Sigmoid colon (tissue), 6 donors: ENCODE measurements at regions not wholly inside any gene's neighbourhood (a gene's known extent, or its start where the extent isn't known, plus 50 kb on each side); places are given as distances from the start of the nearest gene placed in this dataset.

ENCODE experiments used
- DNase-seq: peaks from one replicate; pipeline ENCODE4 v3.0.0-alpha.2; 2019
- H3K27ac ChIP-seq, 4 donors: fragments of 200-600 bp; sonication (generic); one replicate each; pipeline ENCODE4 v1.5.1; 2016 to 2019; ENCODE audit warnings: mild to moderate bottlenecking in 1 of 4
- H3K27me3 ChIP-seq, 3 donors: fragments of 200-600 bp; sonication (generic); one replicate each; pipeline ENCODE4 v1.5.1; 2019; ENCODE audit warnings: mild to moderate bottlenecking in 1 of 3
- H3K36me3 ChIP-seq, 4 donors: fragments of 200-600 bp; sonication (generic); one replicate each; pipeline ENCODE4 v1.5.1; 2016 to 2019
- H3K4me1 ChIP-seq, 4 donors: fragments of 200-600 bp; sonication (generic); one replicate each; pipeline ENCODE4 v1.5.1; 2017 to 2019
- H3K4me3 ChIP-seq, 4 donors: fragments of 200-600 bp; sonication (generic); one replicate each; pipeline ENCODE4 v1.5.1; 2017 to 2019; ENCODE audit warnings: mild to moderate bottlenecking in 2 of 4, moderate library complexity in 1 of 4
- H3K9me3 ChIP-seq, 4 donors: fragments of 200-600 bp in 3 of 4; sonication (generic) in 3 of 4; one replicate each; pipeline versions ENCODE4 v1.5.1 to v1.6.1; 2013 to 2019
- CTCF ChIP-seq, 4 experiments: fragments of 450-650 bp in 3 of 4; fragments of 200-600 bp in 1 of 4; IDR thresholded peaks; one replicate each; pipeline ENCODE4 v1.5.1; 2016 to 2019; ENCODE audit warnings: antibody characterized with exemption in 4 of 4, mild to moderate bottlenecking in 3 of 4, moderate library complexity in 2 of 4
- EP300 ChIP-seq, 4 donors: sonication (generic); formaldehyde crosslinking; IDR thresholded peaks; one replicate each; pipeline ENCODE4 v1.6.1; 2017; ENCODE audit warnings: antibody characterized with exemption in 4 of 4
- POLR2A ChIP-seq, 2 donors: fragments of 450-650 bp; IDR thresholded peaks; one replicate each; pipeline ENCODE4 v1.6.1; 2016; ENCODE audit warnings: antibody characterized with exemption in 2 of 2, mild to moderate bottlenecking in 2 of 2, moderate library complexity in 2 of 2
- POLR2AphosphoS5 ChIP-seq, 4 donors: sonication (generic); formaldehyde crosslinking; IDR thresholded peaks; one replicate each; pipeline ENCODE4 v1.6.1; 2017; ENCODE audit warnings: antibody characterized with exemption in 4 of 4
- WGBS, 2 donors: extraction: QIAGEN DNeasy Blood & Tissue Kit; methylation state at CpG; one replicate each; pipeline ENCODE4 v1.1.7; 2013; 5-methylcytosine and 5-hydroxymethylcytosine counted together
- intact Hi-C: fragments of 100-400 bp; cut with DNase I; formaldehyde crosslinking; loops from one replicate; pipeline ENCODE4 v1.15.1; 2023
- donor health status: healthy with polysubstance abuse.
- donor health status: healthy.

DNA sequence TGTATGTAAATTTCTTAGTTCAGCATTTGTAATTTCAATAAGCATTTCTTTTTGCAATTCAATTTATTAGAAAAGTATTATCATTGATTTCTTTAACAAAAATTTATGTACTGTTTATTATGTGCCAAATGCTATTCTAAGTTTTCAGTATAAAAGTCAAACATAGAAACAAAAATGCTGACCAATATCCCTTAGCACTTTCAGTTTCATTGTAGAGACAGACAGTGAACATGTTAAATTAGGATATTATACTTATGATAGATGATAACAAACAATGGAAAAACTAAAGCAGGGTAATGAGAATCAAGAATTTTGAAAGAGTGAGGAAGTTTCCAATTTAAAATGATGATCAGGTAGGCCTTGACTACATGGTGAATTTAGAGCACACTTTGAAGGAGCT, 1106.0 kb downstream of the TAF11L14 start:
- Histone ChIP-seq H3K27me3 (no peaks in the 10 kb centered on the region), H3K9me3 (no peaks in the 10 kb centered on the region), H3K4me1 (peaks cover 0 to 16% (median 3%) of the 10 kb centered on the region in 4 donors), H3K36me3 (no peaks in the 10 kb centered on the region), H3K4me3 (no peak overlapping the region), H3K27ac (no peak overlapping the region)
- intact Hi-C loops = no loop called here
- no peak for DNase-seq
- no peak for TF ChIP-seq POLR2AphosphoS5 (IDR thresholded peaks at IDR 0.05)
- no peak for TF ChIP-seq EP300 (IDR thresholded peaks at IDR 0.05)
- no peak for TF ChIP-seq POLR2A (IDR thresholded peaks at IDR 0.05)
- no peak for TF ChIP-seq CTCF (IDR thresholded peaks at IDR 0.05)

GRCh38 chr5:18742830-18743229, 1108.6 kb downstream of the TAF11L14 start:
- WGBS, 2 donors = 87 to 94% methylated on average over 7 of the region's 7 CpGs
- H3K27ac ChIP-seq = no peak overlapping the region
- no peaks in the 10 kb centered on the region for H3K9me3 ChIP-seq
- no peak for DNase-seq
- no peaks in the 10 kb centered on the region for H3K27me3 ChIP-seq
- TF ChIP-seq CTCF (IDR thresholded peaks at IDR 0.05) (no peak), POLR2AphosphoS5 (IDR thresholded peaks at IDR 0.05) (no peak), POLR2A (IDR thresholded peaks at IDR 0.05) (no peak), EP300 (IDR thresholded peaks at IDR 0.05) (no peak)
- intact Hi-C loops = no loop called here
- no peaks in the 10 kb centered on the region for H3K4me1 ChIP-seq
- H3K4me3 ChIP-seq = no peak overlapping the region
- no peaks in the 10 kb centered on the region for H3K36me3 ChIP-seq

GRCh38 chr5:18744441-18744840, 1110.2 kb downstream of the TAF11L14 start:
- no peak overlapping the region for H3K27ac ChIP-seq
- 62 to 74% methylated on average over 3 of the region's 3 CpGs for WGBS, 2 donors
- no peak for DNase-seq
- intact Hi-C loops = no loop called here
- no peaks in the 10 kb centered on the region for H3K9me3 ChIP-seq
- no peaks in the 10 kb centered on the region for H3K27me3 ChIP-seq
- H3K36me3 ChIP-seq = no peaks in the 10 kb centered on the region
- H3K4me1 ChIP-seq = no peaks in the 10 kb centered on the region
- no peak for TF ChIP-seq CTCF (IDR thresholded peaks at IDR 0.05)
- TF ChIP-seq POLR2A (IDR thresholded peaks at IDR 0.05) = no peak
- TF ChIP-seq EP300 (IDR thresholded peaks at IDR 0.05) = no peak
- no peak for TF ChIP-seq POLR2AphosphoS5 (IDR thresholded peaks at IDR 0.05)
- H3K4me3 ChIP-seq = no peak overlapping the region

DNA sequence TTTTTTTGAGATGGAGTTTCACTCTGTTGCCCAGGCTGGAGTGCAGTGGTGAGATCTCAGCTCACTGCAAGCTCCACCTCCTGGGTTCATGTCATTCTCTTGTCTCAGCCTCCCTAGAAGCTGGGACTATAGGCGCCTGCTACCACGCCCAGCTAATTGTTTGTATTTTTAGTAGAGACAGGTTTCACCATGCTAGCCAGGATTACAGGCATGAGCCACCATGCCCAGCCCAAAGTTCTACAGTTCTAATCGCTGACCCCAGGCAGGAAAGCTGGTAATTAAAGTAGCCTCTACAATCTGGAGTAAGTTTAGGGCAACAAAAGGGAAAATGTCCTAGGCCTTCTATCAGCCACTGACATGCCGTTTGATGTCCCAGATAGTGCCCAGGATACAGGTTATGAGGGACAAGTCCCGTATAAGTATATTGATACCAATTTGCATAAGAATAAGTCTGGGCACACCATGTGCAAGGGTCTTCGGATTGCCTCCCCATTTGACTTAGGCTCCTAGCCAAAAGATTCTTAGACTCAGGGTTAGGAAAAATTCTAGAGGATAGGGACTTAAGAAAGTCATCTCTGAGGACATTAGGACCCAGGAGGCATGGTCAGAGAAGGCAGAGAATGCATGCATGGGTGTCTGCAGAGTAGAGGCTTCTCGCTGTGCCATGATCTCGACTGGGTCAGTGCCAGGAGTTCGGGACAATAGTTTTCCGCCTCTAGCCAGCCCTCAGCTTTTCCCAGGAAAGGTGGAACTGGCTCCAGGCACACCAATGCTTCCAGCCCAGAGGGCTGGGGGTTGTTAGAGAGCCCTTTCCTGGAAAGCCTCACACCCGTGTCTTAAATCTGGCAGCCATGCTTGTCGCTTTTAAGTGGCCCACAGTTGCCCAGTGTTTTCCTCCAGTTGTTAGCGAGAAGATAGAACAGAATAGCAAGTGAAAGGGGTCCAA, 1111.1 kb downstream of the TAF11L14 start:
- Histone ChIP-seq H3K4me3 (peak overlapping the region; percentile 16 to 54 (median 44)), H3K36me3 (no peaks in the 10 kb centered on the region), H3K27me3 (no peaks in the 10 kb centered on the region), H3K4me1 (no peaks in the 10 kb centered on the region), H3K9me3 (no peaks in the 10 kb centered on the region), H3K27ac (peak overlapping the region; percentile 45 to 69 (median 58))
- intact Hi-C loops = no loop called here
- DNase-seq = no peak
- WGBS, 2 donors = 45 to 58% methylated on average over 13 of the region's 13 CpGs
- TF ChIP-seq POLR2A (IDR thresholded peaks at IDR 0.05) = no peak
- no peak for TF ChIP-seq CTCF (IDR thresholded peaks at IDR 0.05)
- no peak for TF ChIP-seq EP300 (IDR thresholded peaks at IDR 0.05)
- TF ChIP-seq POLR2AphosphoS5 (IDR thresholded peaks at IDR 0.05) = no peak
